Neural cell (in vitro differentiated cells): ENCODE measurements at regions not wholly inside any gene's neighbourhood (a gene's known extent, or its start where the extent isn't known, plus 50 kb on each side); places are given as distances from the start of the nearest gene placed in this dataset.

Experiments used
- H2AFZ ChIP-seq: fragments of 200-600, 300-800 bp; sonication (generic), shearing (Covaris generic); 2 replicates; pipeline ENCODE4 v1.6.0; 2014; ENCODE audit warnings: low read depth, mild to moderate bottlenecking, antibody characterized with exemption, low read length, moderate library complexity
- H3F3A ChIP-seq: fragments of 200-600 bp; shearing (Covaris generic); 2 replicates; pipeline ENCODE4 v1.6.1; 2016; ENCODE audit warnings: mild to moderate bottlenecking, moderate library complexity, mixed read lengths, antibody characterized with exemption, low read length; ENCODE audit not compliant: insufficient read depth, poor library complexity, severe bottlenecking
- H3K27ac ChIP-seq: fragments of 200-600, 300-800 bp; sonication (generic), shearing (Covaris generic); 2 replicates; pipeline ENCODE4 v1.5.1; 2014; ENCODE audit warnings: mild to moderate bottlenecking, low read length, moderate library complexity
- H3K27me3 ChIP-seq: fragments of 300-800, 200-600 bp; sonication (generic), shearing (Covaris generic); 2 replicates; pipeline ENCODE4 v1.6.0; 2014; ENCODE audit warnings: mild to moderate bottlenecking, low read depth, low read length, moderate library complexity; ENCODE audit not compliant: insufficient read depth
- H3K36me3 ChIP-seq: fragments of 300-800, 200-600 bp; sonication (generic), shearing (Covaris generic); 2 replicates; pipeline ENCODE4 v1.5.1; 2014; ENCODE audit warnings: mild to moderate bottlenecking, antibody characterized with exemption, low read length, moderate library complexity; ENCODE audit not compliant: insufficient read depth
- H3K4me2 ChIP-seq: fragments of 300-800, 200-600 bp; sonication (generic), shearing (Covaris generic); 2 replicates; pipeline ENCODE4 v1.6.0; 2014; ENCODE audit warnings: mild to moderate bottlenecking, low read length
- H3K4me3 ChIP-seq: fragments of 300-800, 200-600 bp; sonication (generic), shearing (Covaris generic); 2 replicates; pipeline ENCODE4 v1.5.1; 2014; ENCODE audit warnings: mild to moderate bottlenecking, low read length, moderate library complexity
- H3K79me2 ChIP-seq: fragments of 200-600 bp; shearing (Covaris generic); replicated peaks from 2 replicates; pipeline ENCODE4 v1.6.0; 2014; ENCODE audit warnings: mild to moderate bottlenecking, low read length, moderate library complexity; ENCODE audit not compliant: insufficient read depth
- H3K9ac ChIP-seq: fragments of 300-800, 200-600 bp; sonication (generic), shearing (Covaris generic); 2 replicates; pipeline ENCODE4 v1.6.1; 2016; ENCODE audit warnings: mild to moderate bottlenecking, low read length, mixed read lengths
- H3K9me2 ChIP-seq: fragments of 200-600 bp; shearing (Covaris generic); 2 replicates; pipeline ENCODE4 v1.6.1; 2016; ENCODE audit warnings: mild to moderate bottlenecking, low read length, mixed read lengths; ENCODE audit not compliant: insufficient read depth
- H3K9me3 ChIP-seq: fragments of 200-600, 300-800 bp; sonication (generic), shearing (Covaris generic); 2 replicates; pipeline ENCODE4 v1.6.1; 2016; ENCODE audit warnings: mild to moderate bottlenecking, mixed run types, low read length, moderate library complexity, mixed read lengths
- H4K20me1 ChIP-seq: fragments of 200-600 bp; shearing (Covaris generic); 2 replicates; pipeline ENCODE4 v1.6.1; 2016; ENCODE audit warnings: mild to moderate bottlenecking, mixed run types; ENCODE audit not compliant: insufficient read depth
- CTCF ChIP-seq: fragments of 450-650 bp; IDR thresholded peaks from 2 replicates; pipeline ENCODE4 v1.5.1; 2014; ENCODE audit warnings: antibody characterized with exemption, mild to moderate bottlenecking, moderate library complexity; ENCODE audit not compliant: poor library complexity, severe bottlenecking
- EP300 ChIP-seq: fragments of 450-650 bp; conservative IDR thresholded peaks from 2 replicates; pipeline ENCODE4 v1.6.1; 2014; ENCODE audit warnings: antibody characterized with exemption, mild to moderate bottlenecking, moderate library complexity; ENCODE audit not compliant: poor library complexity, severe bottlenecking
- EZH2 ChIP-seq: fragments of 200-600, 300-800 bp; shearing (Covaris generic), sonication (generic); IDR thresholded peaks from 2 replicates; pipeline ENCODE4 v1.6.1; 2014; ENCODE audit warnings: antibody characterized with exemption, low read length, borderline replicate concordance, mild to moderate bottlenecking; ENCODE audit not compliant: insufficient read depth, poor library complexity, severe bottlenecking
- MXI1 ChIP-seq: fragments of 450-650 bp; conservative IDR thresholded peaks from 2 replicates; pipeline ENCODE4 v1.6.1; 2014; ENCODE audit warnings: antibody characterized with exemption, mild to moderate bottlenecking; ENCODE audit not compliant: poor library complexity, severe bottlenecking
- POLR2AphosphoS5 ChIP-seq: IDR thresholded peaks from 2 replicates; pipeline ENCODE4 v1.6.1; 2012
- RAD21 ChIP-seq: fragments of 450-650 bp; conservative IDR thresholded peaks from 2 replicates; pipeline ENCODE4 v1.6.1; 2014; ENCODE audit warnings: antibody characterized with exemption, mild to moderate bottlenecking, moderate library complexity
- REST ChIP-seq: IDR thresholded peaks from 2 replicates; pipeline ENCODE4 v1.6.1; 2012; ENCODE audit warnings: borderline replicate concordance
- SMC3 ChIP-seq: fragments of 450-650 bp; conservative IDR thresholded peaks from 2 replicates; pipeline ENCODE4 v1.6.1; 2014; ENCODE audit warnings: antibody characterized with exemption, mild to moderate bottlenecking, moderate library complexity; ENCODE audit not compliant: poor library complexity
- TAF1 ChIP-seq: IDR thresholded peaks from 2 replicates; pipeline ENCODE4 v1.6.1; 2012; ENCODE audit warnings: low read depth

- no peak for TF ChIP-seq EP300
- TF ChIP-seq CTCF: no peak
- TF ChIP-seq SMC3: no peak
- TF ChIP-seq MXI1: no peak
- TF ChIP-seq TAF1: no peak
- no peak for TF ChIP-seq EZH2
- no peak for TF ChIP-seq REST
- TF ChIP-seq RAD21: no peak
- TF ChIP-seq POLR2AphosphoS5: no peak
- Histone ChIP-seq H3K9ac (no peak overlapping the region), H3F3A (no peaks in the 10 kb centered on the region), H3K27ac (no peak overlapping the region), H3K4me3 (no peak overlapping the region), H3K79me2 (no peaks in the 10 kb centered on the region), H3K9me3 (peaks cover 5% of the 10 kb centered on the region), H3K36me3 (no peaks in the 10 kb centered on the region), H3K27me3 (no peaks in the 10 kb centered on the region), H3K9me2 (no peaks in the 10 kb centered on the region), H2AFZ (no peak overlapping the region), H4K20me1 (no peaks in the 10 kb centered on the region), H3K4me2 (no peak overlapping the region)
Observed at GRCh38 chr12:38123566-38124246, 192.9 kb upstream of the ALG10B start.

- Histone ChIP-seq H3F3A (no peaks in the 10 kb centered on the region), H3K4me3 (no peak overlapping the region), H3K27ac (no peak overlapping the region), H3K4me2 (no peak overlapping the region), H3K9me2 (no peaks in the 10 kb centered on the region), H3K79me2 (no peaks in the 10 kb centered on the region), H2AFZ (no peak overlapping the region), H3K9me3 (peaks cover 5% of the 10 kb centered on the region), H3K36me3 (no peaks in the 10 kb centered on the region), H4K20me1 (no peaks in the 10 kb centered on the region), H3K9ac (no peak overlapping the region), H3K27me3 (no peaks in the 10 kb centered on the region)
- TF ChIP-seq CTCF: no peak
- TF ChIP-seq RAD21: no peak
- TF ChIP-seq EZH2: no peak
- TF ChIP-seq REST: no peak
- TF ChIP-seq EP300: no peak
- no peak for TF ChIP-seq SMC3
- no peak for TF ChIP-seq MXI1
- no peak for TF ChIP-seq POLR2AphosphoS5
- no peak for TF ChIP-seq TAF1
Observed at GRCh38 chr12:38124247-38125012, 192.1 kb upstream of the ALG10B start.
